ENCODE measurements at regions not wholly inside any gene's neighbourhood (a gene's known extent, or its start where the extent isn't known, plus 50 kb on each side); places are given as distances from the start of the nearest gene placed in this dataset.
A peak's percentile ranks its signal among the peaks of the same experiment; 100 is the strongest.
"Not testable (repeated sequence)": the region's sequence is repeated elsewhere in the genome, so short reads cannot be mapped to it uniquely, and the experiment has no call there.

DNA sequence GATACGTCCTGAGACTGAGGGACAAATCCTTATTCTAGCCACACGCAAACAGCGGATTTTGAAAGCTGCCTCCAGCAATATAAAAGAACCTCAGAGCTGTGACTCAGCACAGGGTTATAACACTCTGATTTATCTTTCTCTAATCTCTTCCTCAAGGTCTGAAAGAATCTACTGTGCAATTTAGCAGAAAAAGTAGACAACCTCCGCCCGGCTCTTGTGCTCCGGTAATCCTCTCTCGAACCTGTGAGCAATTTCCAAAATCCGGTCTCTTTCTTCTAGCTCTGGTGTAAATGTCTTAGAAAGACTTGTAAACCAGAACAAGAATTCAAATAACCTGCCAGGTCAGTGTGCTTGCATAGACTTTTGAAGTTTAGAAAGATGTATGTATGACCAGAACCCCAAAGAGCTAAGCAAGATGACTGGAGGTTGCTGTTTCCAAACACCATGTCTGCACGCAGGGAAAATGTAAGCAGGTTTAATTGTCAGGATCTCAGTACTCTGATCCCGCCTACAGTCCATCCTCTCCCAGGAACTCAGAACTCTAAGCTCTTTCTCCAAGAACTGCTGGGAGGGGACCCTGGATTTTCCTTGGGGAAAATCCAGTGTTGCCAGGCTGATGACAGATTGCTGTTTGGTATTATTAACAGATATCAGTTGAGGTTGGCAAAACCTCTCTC, 338.1 kb downstream of the RFC3 start:
- DNase-seq (ENCODE audit: extremely low read depth, low read depth), result peak; percentile 36

- DNase-seq (ENCODE audit: extremely low read depth, low read depth), result peak; percentile 79
These were observed 339.0 kb downstream of the RFC3 start for GRCh38 chr13:34156841-34157365.

GRCh38 chr13:34159946-34160345, 342.0 kb downstream of the RFC3 start:
- DNase-seq (ENCODE audit: extremely low read depth, low read depth), result no peak

DNA sequence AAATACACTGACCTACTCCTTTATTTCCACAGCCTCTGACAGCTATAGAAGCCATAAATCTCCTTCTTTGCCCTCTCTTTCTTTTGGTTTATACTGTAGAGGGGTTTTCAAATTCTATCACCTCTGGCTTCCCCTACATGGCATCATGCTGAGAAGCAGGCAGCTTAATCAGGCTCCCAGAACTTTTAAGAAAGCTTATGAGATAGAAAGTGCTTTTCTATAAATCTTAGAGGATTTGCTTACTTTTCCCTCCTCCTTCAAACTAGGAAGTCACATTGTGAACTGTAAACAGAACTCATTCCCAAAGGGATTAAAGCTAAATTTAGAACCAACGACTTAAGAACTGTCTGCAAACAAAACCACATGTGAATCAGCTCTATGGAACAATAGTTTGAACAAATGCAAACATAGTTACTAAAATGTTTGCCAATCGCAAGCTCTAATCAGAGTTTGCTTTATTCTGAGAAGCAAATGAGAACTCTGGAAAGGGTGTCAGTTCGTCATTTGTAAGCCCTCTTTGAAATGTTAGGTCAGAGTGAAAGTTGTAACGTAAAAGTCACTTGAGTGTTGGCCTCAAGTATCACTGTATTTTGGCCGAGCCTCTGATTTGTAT, 344.1 kb downstream of the RFC3 start:
- DNase-seq (ENCODE audit: extremely low read depth, low read depth), result peak; percentile 58

GRCh38 chr13:34162544-34162933, 344.6 kb downstream of the RFC3 start:
- DNase-seq (ENCODE audit: extremely low read depth, low read depth), result no peak

GRCh38 chr13:34164582-34164981, 346.6 kb downstream of the RFC3 start:
- no peak for DNase-seq (ENCODE audit: extremely low read depth, low read depth)

- no peak for DNase-seq (ENCODE audit: extremely low read depth, low read depth)
These were observed 347.2 kb downstream of the RFC3 start for GRCh38 chr13:34165158-34165557.

DNA sequence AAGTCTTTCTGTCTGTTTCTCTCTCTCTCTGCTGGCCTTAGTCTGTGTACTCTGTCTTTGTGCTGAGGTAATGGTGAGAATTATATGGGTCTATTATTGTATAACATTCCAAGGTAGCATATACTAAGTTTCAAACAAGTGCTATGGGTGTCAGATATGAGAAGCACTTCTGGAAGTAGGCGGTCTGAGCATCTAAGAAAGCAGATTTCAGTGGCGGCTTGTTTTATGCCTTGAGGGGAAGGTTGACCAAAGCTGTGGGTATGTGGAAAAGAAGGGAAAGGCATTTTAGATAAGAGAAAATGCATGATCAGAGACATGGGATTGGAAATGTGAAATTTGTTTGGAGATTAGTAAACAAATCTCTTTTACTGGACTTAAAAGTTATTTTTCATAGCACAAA, 348.5 kb downstream of the RFC3 start:
- DNase-seq (ENCODE audit: extremely low read depth, low read depth), result no peak

DNA sequence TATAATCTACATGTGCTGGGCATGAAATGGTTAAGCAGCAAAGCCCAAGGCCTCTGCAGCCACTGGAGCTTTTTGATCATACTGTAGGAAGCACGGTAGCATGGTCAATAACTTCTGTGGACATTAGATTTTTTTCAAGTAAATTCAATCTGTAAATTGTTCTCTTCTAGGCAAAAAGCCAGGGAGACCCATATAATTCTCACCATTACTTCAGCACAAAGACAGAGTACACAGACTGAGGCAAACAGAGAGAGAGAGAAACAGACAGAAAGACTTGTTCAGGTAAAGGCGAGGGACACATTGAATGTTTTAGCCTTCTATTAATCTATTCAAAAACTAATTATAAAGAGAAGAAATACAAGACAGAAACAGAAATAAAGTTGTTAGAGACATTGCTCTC, 349.4 kb downstream of the RFC3 start:
- no peak for DNase-seq (ENCODE audit: extremely low read depth, low read depth)

DNA sequence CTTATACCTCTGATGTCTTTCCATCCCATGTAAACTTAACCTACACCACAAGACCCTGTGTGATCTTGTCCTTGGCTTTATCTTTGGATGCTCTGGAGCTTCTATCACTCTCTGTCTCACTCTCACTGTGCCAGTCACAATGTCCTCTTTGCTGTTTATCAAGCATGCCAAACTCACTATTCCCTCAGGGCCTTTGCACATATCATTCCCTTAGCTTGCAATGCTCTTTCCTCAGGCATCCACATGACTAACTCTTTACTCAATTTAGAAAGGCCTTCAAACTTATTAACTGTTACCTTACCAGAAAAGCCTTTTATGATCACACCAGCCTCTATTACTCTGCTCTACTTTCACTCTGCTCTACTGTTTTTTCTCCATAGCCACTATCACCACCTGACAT, 354.1 kb downstream of the RFC3 start:
- no peak for DNase-seq (ENCODE audit: extremely low read depth, low read depth)

DNA sequence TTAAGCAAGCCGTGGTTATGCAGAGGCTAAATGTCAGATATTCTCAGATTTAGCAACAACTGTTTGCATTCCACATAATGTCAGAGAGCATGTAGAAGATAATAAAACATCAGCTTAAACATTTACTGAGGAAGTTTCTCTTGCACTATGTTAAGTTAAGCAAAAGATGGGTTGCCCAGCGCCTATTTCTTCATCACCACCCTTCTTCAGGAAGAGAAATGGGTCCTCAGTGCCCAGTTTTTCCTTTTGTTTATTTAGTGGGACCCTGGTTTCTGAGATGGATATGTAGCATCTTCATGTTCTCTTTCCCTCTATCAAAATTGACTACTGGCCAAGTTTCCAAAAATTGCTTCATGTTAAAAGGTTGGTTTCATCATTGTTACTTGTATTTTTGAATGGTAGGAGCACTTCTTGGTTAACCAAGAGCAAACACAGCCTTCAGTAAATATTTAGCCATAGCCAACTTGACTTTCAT, 356.8 kb downstream of the RFC3 start:
- DNase-seq (ENCODE audit: extremely low read depth, low read depth), result no peak

- no peak for DNase-seq (ENCODE audit: extremely low read depth, low read depth)
These were observed 357.6 kb downstream of the RFC3 start for GRCh38 chr13:34175551-34175950.

DNA sequence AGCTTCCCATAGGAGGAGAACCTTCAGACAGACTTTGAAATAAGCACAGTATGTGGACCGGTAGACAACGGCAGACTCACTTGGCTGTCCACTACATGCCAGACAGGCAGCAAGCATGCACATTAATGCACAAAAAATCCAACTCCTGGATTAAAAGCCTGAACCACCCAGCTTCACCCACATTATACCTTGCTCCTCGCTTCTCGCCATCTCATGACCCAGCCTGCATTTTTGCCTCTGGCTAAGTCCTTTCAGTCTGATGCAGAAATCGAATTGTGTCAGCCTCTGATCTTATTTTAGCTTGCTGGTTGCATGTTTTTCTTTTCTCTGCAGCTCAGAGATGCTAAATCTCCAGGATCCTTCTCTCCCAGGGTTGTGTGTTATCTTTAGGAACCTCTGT, 358.7 kb downstream of the RFC3 start:
- DNase-seq (ENCODE audit: extremely low read depth, low read depth), result no peak

DNA sequence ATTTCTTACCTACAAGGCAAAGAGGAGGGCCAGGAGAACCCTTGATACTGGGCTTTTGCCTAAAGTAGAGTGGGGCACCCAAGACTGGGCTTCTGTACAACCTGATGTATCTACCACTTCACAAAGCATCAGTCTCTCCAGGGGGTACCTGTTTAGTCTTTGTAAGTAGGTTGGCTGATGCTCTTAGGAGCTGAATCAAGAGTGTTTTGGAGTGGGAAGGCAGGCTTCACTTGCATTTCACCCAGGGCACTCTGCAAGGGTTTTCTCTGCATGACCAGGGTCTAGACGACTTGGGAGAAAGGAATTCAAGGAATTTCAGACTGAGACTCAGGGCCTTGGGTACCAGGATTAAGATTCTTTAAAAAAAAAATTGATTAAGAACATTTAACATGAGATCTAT, 361.5 kb downstream of the RFC3 start:
- DNase-seq (ENCODE audit: extremely low read depth, low read depth), result no peak

DNA sequence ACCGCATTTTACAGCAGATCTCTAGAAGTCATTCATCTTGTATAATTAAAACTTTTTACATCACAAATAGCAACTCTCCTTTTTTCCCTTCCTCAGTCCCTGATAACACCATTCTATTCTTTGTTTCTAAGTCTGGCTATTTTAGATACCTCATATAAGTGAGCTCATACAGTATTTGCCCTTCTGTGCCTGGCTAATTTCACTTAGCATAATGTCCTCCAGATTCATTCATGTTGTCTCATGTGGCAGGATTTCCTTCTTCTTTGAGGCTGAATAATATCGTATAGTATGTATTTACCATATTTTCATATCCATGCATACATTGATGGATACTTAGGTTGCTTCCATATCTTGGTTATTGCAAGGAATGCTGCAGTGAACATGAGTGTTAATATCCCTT, 362.0 kb downstream of the RFC3 start:
- no peak for DNase-seq (ENCODE audit: extremely low read depth, low read depth)

- DNase-seq (ENCODE audit: extremely low read depth, low read depth), result not testable (repeated sequence)
These were observed 363.3 kb downstream of the RFC3 start for GRCh38 chr13:34181256-34181655.

DNA sequence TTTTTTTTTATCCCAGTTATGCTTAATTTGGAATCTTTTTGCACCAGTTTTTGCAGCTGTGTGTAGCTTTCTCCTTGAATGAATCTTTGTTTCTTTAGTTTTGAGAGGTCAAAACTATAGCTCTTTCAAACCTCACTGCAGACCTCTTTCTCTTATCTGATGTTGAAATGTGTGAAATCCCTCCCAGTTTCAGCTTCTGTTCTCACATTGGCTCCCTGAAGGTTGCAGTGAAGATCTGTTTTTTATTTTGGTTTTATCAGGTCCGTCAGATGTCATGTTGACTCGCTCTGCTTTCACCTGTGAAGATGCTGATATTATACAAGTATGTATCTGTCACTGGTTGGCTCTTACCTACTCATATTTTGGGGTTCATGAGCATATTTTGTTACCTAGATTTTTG, 372.0 kb downstream of the RFC3 start:
- no peak for DNase-seq (ENCODE audit: extremely low read depth, low read depth)

GRCh38 chr13:34201050-34201913, 383.3 kb downstream of the RFC3 start:
- DNase-seq (ENCODE audit: extremely low read depth, low read depth), result no peak

DNA sequence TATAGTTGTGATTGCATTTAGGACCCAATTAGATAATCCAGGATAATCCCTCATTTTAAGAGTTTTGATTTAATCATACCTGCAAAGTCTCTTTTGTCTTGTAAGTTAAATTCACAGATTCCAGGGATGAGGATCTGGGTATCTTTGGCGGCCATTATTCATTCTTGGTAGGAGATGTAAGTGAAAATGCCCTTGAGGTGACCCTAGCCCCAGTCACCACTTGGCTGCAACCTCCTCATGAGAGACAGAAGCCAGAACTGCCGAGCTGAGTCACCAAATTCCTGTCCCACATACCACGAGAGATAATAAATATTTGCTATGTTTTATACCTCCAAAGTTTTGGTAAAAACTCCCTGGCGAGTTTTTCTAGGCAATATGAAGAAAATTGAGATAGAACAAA, 389.4 kb downstream of the RFC3 start:
- DNase-seq (ENCODE audit: extremely low read depth, low read depth), result no peak

DNA sequence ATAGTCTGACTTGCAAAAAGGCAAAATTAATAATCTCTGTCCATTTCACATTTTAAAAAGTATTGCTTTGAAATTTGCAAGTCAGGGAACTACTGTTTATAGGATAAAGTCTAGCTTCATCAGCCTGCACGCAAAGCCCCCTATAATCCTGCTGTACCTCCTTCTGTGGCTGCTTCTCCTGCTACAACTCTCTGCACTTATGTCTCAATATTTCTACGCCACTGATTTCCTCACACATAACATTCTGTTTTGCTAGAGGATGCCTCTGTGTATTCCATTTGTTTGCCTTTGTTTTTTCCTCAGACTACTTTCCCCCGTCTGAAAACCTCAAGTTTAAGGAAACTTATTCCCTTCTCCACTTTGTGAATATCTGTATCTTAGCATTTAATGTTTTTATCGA, 389.9 kb downstream of the RFC3 start:
- DNase-seq (ENCODE audit: extremely low read depth, low read depth), result no peak

DNA sequence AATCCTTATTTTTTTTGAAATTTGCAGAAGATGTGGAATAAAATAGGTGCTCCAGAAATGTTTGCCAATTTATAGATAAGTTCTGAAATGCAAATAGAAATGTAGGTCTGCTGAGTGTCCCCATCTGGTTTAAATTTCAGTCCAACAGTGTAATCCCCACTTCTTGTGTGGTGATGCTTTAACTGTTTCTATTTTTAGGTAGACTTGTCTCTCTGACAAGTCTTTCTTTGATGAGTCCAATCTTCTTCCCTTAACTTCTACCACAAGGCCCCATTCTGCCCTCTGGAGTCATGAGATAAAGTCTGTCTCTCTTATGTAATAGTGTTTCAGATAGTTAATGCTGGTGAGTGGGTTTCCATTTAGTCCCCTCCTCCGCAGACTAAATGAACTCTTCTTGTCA, 390.4 kb downstream of the RFC3 start:
- DNase-seq (ENCODE audit: extremely low read depth, low read depth), result no peak

- no peak for DNase-seq (ENCODE audit: extremely low read depth, low read depth)
These were observed 392.4 kb downstream of the RFC3 start for GRCh38 chr13:34210341-34210740.

All from NCI-H460 (cell line).